ENCODE measurements at regions not wholly inside any gene's neighbourhood (a gene's known extent, or its start where the extent isn't known, plus 50 kb on each side); places are given as distances from the start of the nearest gene placed in this dataset.
"Not testable (repeated sequence)": the region's sequence is repeated elsewhere in the genome, so short reads cannot be mapped to it uniquely, and the experiment has no call there.

DNA sequence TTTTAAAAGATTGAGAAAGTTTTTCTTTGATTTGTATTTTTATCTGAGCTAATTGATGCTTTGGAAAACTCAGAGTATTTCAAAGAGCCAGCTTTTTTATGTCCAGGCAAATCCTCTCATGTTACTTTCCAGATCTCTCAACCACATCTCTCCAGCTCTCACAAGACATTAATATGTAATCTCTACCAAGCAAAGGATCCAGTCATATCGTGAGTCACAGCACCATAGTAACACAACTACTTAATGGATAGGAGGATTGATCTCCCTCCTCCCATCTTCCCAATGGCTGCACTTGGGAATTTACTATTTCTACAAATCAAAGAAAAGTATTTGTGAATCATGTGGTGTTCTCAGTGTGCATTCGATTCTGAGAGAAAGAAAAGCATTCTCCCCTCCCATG, 63.3 kb downstream of the POU4F1 start:
- DNase-seq: no peak

GRCh38 chr13:78526044-78526443, 77.3 kb downstream of the POU4F1 start:
- DNase-seq: not testable (repeated sequence)

GRCh38 chr13:78524936-78525335, 78.4 kb downstream of the POU4F1 start:
- no peak for DNase-seq

DNA sequence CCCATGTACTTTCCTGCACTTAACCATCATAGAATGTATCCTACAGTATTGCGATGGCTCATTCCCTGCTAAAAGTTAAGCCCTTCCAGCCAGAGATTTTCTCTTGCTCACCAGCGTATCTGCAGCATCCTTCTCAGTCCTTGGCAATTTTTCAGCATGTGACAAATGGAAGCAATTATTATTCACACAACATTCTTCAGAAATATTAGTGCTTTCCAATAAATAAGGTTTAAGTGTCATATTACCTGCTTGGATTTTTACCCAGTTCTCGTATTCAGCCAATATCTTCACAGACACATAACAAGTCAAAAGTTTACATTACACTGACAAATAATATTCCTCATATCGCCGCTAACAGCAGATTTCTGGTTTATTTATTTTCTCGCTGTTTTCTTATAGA, 82.3 kb downstream of the POU4F1 start:
- DNase-seq: no peak

DNA sequence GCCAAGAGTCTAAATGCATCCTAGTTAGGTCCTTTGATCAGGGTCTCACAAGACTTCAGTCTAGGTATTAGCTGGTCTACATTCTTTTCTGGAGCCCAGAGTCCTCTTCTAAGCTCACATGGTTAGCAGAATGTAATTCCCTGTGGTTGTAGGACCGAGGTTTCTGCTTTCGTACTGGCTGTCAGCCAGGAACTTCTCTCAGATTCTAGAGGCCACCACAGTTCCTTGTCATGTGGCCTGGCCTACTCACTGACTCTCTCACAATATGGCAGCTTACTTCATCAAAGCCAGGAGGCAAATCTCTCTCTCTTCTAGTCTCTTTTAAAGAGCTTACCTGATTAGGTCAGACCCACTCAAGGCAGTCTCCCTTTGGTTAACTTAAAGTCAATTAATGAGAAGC, 82.9 kb downstream of the POU4F1 start:
- no peak for DNase-seq

DNA sequence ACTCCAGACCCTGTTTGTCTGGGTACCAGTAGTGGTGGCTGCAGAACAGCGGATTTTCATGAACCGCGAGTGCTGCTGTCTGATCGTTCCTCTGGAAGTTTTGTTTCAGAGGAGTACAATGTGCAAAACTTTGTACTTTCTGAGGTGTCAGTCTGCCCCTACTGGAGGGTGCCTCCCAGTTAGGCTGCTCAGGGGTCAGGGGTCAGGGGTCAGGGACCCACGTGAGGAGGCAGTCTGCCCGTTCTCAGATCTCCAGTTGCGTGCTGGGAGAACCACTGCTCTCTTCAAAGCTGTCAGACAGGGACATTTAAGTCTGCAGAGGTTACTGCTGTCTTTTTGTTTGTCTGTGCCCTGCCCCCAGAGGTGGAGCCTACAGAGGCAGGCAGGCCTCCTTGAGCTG, 84.9 kb downstream of the POU4F1 start:
- DNase-seq: not testable (repeated sequence)

GRCh38 chr13:78499802-78500201, 103.5 kb downstream of the POU4F1 start:
- no peak for DNase-seq

GRCh38 chr13:78497702-78498355, 105.5 kb downstream of the POU4F1 start:
- no peak for DNase-seq

DNA sequence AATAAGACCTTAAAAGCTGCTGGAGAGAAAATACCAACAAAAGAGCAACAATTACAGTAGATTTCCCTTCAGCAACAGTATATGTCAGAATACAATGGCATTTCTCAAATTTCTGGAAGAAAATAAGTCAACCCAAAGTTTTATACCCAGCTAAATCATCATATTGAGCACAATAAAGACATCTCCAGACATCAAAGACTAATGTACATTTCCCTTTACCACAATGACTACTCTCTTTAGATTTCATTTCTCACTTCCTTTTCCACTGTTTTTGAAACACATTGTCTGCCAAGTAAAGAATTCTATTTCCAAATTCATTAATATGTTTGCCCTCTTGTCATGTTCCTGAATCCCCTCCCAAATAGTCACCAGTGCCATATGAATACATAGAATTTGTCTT, 111.4 kb downstream of the POU4F1 start:
- no peak for DNase-seq

- DNase-seq: not testable (repeated sequence)
These were observed 113.1 kb downstream of the POU4F1 start for GRCh38 chr13:78490225-78490624.

DNA sequence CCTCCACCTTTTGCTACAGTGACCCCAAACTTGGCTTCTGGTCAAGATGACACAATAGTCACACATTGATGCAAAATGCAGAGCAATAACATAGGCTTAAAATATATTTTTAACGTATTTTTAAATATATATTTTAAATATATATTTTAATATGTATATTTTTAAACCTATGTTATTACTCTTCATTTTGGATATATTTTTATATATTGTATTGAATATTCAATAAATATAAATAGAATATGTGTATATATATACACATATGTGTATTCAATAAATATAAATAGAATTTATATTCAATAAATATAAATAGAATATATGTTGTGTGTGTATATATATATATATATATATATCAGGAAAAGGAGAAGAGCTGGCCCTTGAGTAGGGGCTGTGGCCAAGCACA, 115.6 kb downstream of the POU4F1 start:
- no peak for DNase-seq

GRCh38 chr13:78485803-78486202, 117.5 kb downstream of the POU4F1 start:
- DNase-seq: no peak

DNA sequence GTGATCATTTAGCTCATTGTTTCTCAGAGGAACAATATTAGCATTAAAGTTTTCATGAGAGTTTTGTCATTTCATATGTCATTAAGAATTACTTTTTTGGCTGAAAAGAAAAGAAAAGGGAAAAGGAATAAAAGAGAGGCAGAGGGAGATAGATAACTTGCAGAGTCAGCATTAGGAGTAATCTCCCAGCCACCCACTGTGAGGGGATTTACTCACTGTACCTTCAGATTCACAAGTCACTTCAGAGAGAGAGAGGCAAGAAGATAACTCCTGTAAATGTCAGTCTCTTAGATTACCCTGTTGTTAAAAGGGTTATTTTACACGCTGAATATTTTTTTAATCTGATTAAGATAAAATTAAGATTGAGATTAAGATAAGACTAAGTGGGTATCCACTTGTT, 125.2 kb downstream of the POU4F1 start:
- DNase-seq: no peak

- no peak for DNase-seq
These were observed 126.4 kb downstream of the POU4F1 start for GRCh38 chr13:78476910-78477309.

GRCh38 chr13:78468621-78469020, 134.7 kb downstream of the POU4F1 start:
- no peak for DNase-seq

- DNase-seq: no peak
These were observed 138.1 kb downstream of the POU4F1 start for GRCh38 chr13:78465250-78465649.

DNA sequence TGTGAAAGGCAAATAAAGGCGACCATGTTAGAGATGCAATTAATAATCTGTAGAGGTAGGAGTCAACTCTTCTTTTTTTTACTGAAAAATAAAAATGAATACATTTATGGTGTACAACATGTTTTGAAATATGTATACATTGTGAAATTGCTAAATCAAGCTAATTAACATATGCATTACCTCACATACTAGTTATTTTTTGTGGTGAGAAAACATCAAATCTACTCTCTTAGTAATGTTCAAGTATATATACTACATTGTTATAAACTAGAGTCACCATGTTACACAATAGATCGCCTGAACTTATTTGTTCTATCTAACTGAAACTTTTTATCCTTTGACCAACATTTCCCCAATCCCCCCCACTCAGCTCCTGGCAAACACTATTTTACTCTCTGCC, 143.2 kb downstream of the POU4F1 start:
- DNase-seq: no peak

DNA sequence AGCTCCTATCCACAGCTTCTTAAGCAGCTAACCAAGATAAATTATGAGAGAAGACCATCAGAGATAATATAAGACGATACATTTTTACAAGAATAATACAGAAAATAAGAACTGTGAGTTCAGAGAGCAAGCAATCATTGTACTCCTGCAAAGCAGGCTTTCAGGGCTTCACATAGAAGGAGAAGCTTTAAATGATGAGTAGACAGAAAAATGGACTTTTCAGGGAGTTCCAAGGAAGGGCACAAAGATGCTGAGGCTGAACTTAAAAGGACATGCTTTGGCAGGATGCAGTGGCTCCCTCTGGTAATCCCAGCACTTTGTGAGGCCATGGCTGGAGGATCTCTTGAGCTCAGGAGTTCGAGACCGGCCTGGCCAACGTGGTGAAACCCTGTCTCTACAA, 159.5 kb downstream of the POU4F1 start:
- DNase-seq: no peak

- DNase-seq: no peak
These were observed 165.6 kb downstream of the POU4F1 start for GRCh38 chr13:78437781-78438180.

GRCh38 chr13:78436311-78436710, 167.0 kb downstream of the POU4F1 start:
- DNase-seq: no peak

DNA sequence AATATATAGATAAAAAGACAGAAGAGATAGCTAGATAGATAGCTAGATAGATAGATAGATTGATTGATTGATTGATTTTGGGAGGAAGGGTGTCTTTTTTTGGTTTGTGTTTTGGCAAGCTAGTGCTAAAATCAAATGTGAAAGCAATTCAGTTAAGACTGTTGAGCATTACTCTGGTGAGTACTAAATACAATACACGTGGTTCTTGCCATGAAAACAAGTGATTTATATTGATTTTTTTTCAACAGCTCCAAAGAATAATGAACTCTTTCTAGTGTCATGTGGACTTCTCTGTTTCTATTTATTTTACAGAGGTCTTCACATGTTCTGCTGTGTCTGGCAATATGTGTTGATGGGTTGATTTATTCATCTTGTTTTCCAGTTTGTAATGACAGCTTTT, 172.0 kb downstream of the POU4F1 start:
- no peak for DNase-seq

GRCh38 chr13:78430811-78431210, 172.5 kb downstream of the POU4F1 start:
- DNase-seq: no peak

DNA sequence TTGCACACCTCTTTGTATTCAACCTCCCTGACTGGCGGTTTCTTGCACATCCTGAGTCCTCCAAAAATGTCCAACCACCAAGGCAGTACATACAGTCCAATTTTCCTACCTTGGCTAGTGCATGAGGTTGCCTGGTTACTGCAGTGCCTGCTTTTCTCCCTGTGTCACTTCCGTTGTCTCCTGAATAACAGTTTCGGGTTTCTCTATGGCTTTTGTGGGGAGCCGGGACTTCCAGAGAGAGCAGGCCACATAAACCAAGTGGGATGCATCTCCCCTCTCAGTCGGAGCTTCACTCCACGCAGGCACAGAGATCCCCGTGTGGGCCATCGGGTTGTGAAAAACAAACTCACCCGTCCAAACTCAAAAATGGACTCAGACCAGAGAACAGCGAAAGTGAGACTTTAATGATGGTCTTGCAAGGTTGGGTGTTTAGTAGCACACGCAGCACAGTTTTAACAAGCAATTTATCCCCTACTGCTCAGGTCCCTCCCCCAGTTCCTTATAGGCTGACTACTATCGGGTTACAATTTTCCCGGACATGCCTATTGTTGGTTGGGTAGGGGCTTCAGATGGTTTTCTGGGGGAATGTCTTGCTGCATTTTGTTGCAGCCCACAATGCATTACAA, 173.1 kb downstream of the POU4F1 start:
- no peak for DNase-seq

DNA sequence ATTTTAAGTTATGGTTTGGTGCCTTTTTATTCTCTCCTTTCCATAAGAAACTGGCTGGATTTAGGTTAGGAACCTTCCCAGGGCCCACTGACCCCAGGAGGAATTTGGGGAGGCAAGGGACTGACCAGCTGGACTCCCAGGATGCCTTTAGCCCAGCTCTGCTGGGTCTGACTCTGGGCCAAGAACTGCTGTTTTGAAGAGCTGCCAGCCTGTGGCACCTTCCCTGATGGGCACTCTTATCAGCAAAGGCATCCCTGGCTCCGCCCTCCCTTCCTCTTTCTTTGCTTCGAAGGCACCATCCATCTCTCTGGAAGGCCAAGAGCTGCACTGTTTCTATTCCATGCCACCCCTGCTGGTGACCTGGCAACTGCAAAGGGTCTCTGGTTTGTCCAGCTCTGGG, 174.7 kb downstream of the POU4F1 start:
- DNase-seq: no peak

- no peak for DNase-seq
These were observed 177.2 kb downstream of the POU4F1 start for GRCh38 chr13:78426183-78426582.

Measured in fibroblast of skin of abdomen (primary cell).